ENCODE measurements at regions not wholly inside any gene's neighbourhood (a gene's known extent, or its start where the extent isn't known, plus 50 kb on each side); places are given as distances from the start of the nearest gene placed in this dataset.
"Not testable (repeated sequence)": the region's sequence is repeated elsewhere in the genome, so short reads cannot be mapped to it uniquely, and the experiment has no call there.

GRCh38 chr14:53236708-53237107 lies 83.6 kb upstream of the DDHD1 start:
- DNase-seq, result no peak

DNA sequence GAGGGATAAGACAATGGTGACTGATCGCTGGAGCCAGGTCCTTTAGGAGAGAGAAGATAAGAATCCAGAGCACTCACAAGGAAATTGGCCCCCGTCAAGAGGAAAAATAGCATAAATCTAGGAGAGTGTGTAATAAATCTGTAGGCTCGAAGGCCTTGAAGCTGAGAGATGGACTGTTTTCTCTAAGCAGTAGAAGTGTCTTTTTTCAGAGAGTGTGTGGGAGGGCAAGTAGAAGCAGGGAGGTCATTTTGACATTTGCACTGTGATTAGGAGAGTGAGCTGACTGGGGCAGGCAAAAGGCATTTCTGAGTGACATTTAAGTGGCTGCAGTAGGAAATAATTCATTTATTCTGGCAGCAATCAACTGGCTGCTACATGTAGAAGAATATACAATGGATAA lies 78.0 kb upstream of the DDHD1 start:
- DNase-seq, result no peak

DNA sequence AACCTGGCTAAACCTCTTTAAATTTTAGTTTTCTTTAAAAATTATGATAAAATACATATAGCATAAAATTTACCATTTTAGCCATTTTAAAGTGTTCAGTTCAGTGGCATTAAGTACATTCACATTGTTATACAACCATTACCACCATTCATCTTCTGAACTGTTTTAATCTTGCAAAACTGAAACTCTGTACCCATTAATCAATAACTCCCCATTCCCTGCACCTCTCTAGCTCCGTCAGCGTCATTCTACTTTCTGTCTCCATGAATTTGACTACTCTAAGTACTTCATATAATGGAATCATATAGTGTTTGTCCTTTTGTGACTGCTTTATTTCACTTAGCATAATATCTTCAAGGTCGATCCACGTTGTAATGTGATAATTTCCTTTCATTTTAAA lies 75.8 kb upstream of the DDHD1 start:
- no peak for DNase-seq

DNA sequence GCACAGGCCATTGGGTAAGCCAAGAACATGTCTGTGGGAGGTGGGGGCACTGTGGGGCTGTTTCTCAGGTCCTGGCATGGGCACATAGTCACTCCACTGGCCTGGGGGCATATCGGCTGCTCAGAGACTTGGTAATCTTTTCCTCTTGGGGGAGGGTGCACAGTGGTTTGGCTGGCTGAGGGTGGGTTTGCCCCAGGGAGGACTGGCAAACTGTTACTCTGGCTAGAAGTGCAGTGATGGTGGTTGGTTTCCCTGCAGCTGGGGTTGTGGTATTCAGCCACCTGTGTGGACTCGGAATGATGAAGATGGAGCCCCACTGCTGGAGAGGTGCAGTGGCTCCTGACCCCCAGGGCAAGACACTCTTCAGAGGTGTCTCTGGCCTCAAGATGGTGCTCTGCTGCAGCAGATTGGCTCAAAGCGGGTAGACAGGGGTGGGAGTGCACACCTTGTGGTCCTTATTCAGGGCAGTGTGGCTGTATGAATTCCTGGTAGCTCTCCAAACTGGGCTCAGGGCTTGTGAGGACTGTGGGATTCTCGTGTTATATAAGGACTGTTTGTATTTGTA lies 74.1 kb upstream of the DDHD1 start:
- DNase-seq, result no peak

DNA sequence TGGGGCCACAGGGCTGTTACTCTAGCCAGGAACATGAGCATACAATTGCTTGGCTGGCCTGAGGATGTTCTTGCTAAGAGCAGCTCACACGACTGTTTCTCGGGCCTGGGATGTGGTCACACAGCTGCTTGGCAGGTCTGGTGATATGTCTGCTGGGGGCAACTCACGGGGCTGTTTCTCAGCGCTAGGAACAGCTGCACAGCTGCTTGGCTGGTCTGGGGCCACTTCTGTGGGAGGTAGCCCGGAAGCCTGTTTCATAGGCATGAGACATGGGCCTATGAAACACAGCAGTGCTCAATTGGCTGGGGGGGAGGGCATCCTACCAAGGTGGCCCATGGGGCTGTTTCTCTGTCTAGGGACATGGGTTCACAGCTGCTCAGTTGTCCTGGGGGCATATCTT lies 73.4 kb upstream of the DDHD1 start:
- no peak for DNase-seq

GRCh38 chr14:53220914-53221313 lies 67.8 kb upstream of the DDHD1 start:
- DNase-seq, result no peak

DNA sequence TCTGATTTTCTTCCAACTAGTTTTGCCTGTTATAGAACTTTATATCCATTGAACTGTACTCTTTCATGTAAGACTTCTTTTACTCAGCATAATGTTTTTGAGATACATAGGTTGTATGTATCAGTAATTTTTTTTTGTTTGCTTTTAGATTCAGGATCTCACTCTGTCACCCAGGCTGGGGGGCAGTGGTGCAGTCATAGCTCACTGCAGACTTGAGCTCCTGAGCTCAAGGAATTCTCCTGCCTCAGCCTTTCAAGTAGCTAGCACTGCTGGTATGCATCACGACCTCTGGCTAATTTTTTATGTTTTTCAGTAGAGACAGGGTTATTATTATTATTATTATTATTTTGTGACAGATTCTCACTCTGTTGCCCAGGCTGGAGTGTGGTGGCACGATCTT lies 65.0 kb upstream of the DDHD1 start:
- no peak for DNase-seq

DNA sequence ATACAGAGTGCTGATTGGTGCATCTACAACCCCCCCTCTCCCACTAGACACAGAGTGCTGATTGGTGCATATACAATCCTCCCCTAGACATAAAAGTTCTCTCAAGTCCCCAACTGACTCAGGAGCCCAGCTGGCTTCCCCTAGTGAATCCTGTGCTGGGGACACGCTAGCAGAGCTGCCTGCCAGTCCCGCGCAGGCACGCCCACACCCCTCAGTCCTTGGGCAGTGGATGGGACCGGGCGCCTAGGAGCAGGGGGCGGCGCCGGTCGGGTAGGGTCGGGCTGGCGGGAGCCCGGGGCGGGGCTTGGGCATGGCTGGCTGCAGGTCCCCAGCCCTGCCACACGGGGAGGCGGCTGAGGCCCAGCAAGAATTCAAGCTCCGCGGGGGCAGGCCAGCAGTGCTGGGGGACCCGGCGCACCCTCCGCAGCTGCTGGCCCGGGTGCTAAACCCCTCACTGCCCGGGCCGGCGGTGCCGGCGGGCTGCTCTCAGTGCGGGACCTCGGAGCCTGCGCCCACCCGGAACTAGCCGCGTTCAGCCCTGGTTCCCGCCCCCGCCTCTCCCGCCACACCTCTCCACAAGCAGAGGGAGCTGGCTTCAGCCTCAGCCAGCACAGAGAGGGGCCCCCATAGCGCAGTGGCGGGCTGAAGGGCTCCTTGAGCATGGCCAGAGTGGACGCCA lies 64.3 kb upstream of the DDHD1 start:
- peak; percentile 69 for DNase-seq

DNA sequence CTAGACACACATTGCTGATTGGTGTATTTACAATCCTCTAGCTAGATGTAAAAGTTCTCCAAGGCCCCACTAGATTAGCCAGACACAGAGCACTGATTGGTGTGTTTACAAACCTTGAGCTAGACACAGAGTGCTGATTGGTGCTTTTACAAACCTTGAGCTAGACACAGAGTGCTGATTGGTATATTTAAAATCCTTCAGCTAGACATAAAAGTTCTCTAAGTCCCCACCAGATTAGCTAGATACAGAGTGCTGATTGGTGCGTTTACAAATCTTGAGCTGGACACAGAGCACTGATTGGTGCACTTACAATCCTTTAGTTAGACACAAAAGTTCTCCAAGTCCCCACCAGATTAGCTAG lies 63.8 kb upstream of the DDHD1 start:
- DNase-seq, result not testable (repeated sequence)

GRCh38 chr14:53216478-53216877 lies 63.4 kb upstream of the DDHD1 start:
- DNase-seq, result not testable (repeated sequence)

- no peak for DNase-seq
Observed at GRCh38 chr14:53215101-53215500, 62.0 kb upstream of the DDHD1 start.

GRCh38 chr14:53214384-53214783 lies 61.3 kb upstream of the DDHD1 start:
- no peak for DNase-seq

- no peak for DNase-seq
Observed at GRCh38 chr14:53213761-53214160, 60.6 kb upstream of the DDHD1 start.

- DNase-seq, result no peak
Observed at GRCh38 chr14:53209370-53209769, 56.2 kb upstream of the DDHD1 start.

Measured in CD4-positive, alpha-beta T cell treated with Interferon gamma for 1 hour (primary cell).